NB4 (cell line): ENCODE measurements at regions not wholly inside any gene's neighbourhood (a gene's known extent, or its start where the extent isn't known, plus 50 kb on each side); places are given as distances from the start of the nearest gene placed in this dataset.

ENCODE experiments used
- DNase-seq: peaks from one replicate; pipeline ENCODE4 v3.0.0; 2010; ENCODE audit warnings: low read depth
- H3K4me3 ChIP-seq: one replicate; pipeline ENCODE4 v1.5.1; 2011; ENCODE audit warnings: mild to moderate bottlenecking, low read depth, low read length, moderate library complexity
- CTCF ChIP-seq: IDR thresholded peaks from one replicate; pipeline ENCODE4 v1.5.1; 2012; ENCODE audit warnings: low read depth, low read length
- MAX ChIP-seq: IDR thresholded peaks from 2 replicates; pipeline ENCODE4 v1.6.1; 2011; ENCODE audit warnings: low read depth, low read length
- MYC ChIP-seq: IDR thresholded peaks from 2 replicates; pipeline ENCODE4 v1.6.1; 2011; ENCODE audit warnings: low read depth, low read length
- POLR2A ChIP-seq: IDR thresholded peaks from 2 replicates; pipeline ENCODE4 v1.6.1; 2011; ENCODE audit warnings: mild to moderate bottlenecking; ENCODE audit not compliant: insufficient read length; ENCODE audit errors: extremely low read depth

- H3K4me3 ChIP-seq = no peak overlapping the region
- no peak for TF ChIP-seq MAX
- no peak for TF ChIP-seq MYC
- TF ChIP-seq CTCF = no peak
- no peak for TF ChIP-seq POLR2A
- DNase-seq = no peak
Measured at GRCh38 chr13:78915015-78915414, 256.1 kb upstream of the OBI1 start.

- DNase-seq = no peak
- H3K4me3 ChIP-seq = no peak overlapping the region
- TF ChIP-seq MAX (no peak), POLR2A (no peak), MYC (no peak)
Measured at GRCh38 chr13:78913656-78914055, 254.7 kb upstream of the OBI1 start.

GRCh38 chr13:78910147-78910546, 251.2 kb upstream of the OBI1 start:
- no peak for DNase-seq
- no peak for TF ChIP-seq CTCF
- no peak overlapping the region for H3K4me3 ChIP-seq

GRCh38 chr13:78909276-78909675, 250.3 kb upstream of the OBI1 start:
- no peak for DNase-seq
- no peak overlapping the region for H3K4me3 ChIP-seq
- TF ChIP-seq MAX (no peak), MYC (no peak), CTCF (no peak), POLR2A (no peak)

- no peak overlapping the region for H3K4me3 ChIP-seq
- TF ChIP-seq POLR2A (no peak), MAX (no peak)
Measured at GRCh38 chr13:78907006-78907405, 248.1 kb upstream of the OBI1 start.

GRCh38 chr13:78897200-78897599, 238.2 kb upstream of the OBI1 start:
- no peak overlapping the region for H3K4me3 ChIP-seq
- TF ChIP-seq POLR2A = no peak
- no peak for TF ChIP-seq MAX
- TF ChIP-seq CTCF = no peak
- no peak for TF ChIP-seq MYC
- DNase-seq = no peak

More at GRCh38 chr13:78907006-78907405, 248.1 kb upstream of the OBI1 start:
- DNase-seq = no peak

GRCh38 chr13:78884571-78884970, 225.6 kb upstream of the OBI1 start:
- TF ChIP-seq MAX (no peak), POLR2A (no peak), MYC (no peak), CTCF (no peak)
- H3K4me3 ChIP-seq = no peak overlapping the region
- DNase-seq = no peak
